Neural progenitor cell (in vitro differentiated cells): ENCODE measurements at regions not wholly inside any gene's neighbourhood (a gene's known extent, or its start where the extent isn't known, plus 50 kb on each side); places are given as distances from the start of the nearest gene placed in this dataset.

ENCODE experiments used
- DNase-seq: peaks from one replicate; pipeline ENCODE4 v3.0.0-alpha.2; 2016; ENCODE audit warnings: low spot score
- H2AFZ ChIP-seq: fragments of 200-600 bp; sonication (generic); replicated peaks from 2 replicates; pipeline ENCODE4 v1.6.1; 2016; ENCODE audit warnings: antibody characterized with exemption
- H3F3A ChIP-seq: fragments of 200-600 bp; sonication (generic); 2 replicates; pipeline ENCODE4 v1.6.1; 2016; ENCODE audit warnings: antibody characterized with exemption, low read depth
- H3K27ac ChIP-seq: fragments of 200-600 bp; sonication (generic); 2 replicates; pipeline ENCODE4 v1.5.1; 2016; ENCODE audit warnings: mild to moderate bottlenecking
- H3K27me3 ChIP-seq: fragments of 200-600 bp; sonication (generic); 2 replicates; pipeline ENCODE4 v1.6.1; 2016; ENCODE audit warnings: mild to moderate bottlenecking, moderate library complexity
- H3K36me3 ChIP-seq: fragments of 200-600 bp; sonication (generic); 2 replicates; pipeline ENCODE4 v1.5.1; 2016
- H3K4me1 ChIP-seq: fragments of 200-600 bp; sonication (generic); 2 replicates; pipeline ENCODE4 v1.6.1; 2016; ENCODE audit warnings: mixed run types
- H3K4me2 ChIP-seq: fragments of 200-600 bp; sonication (generic); 2 replicates; pipeline ENCODE4 v1.6.1; 2016
- H3K4me3 ChIP-seq: fragments of 200-600 bp; sonication (generic); 2 replicates; pipeline ENCODE4 v1.5.1; 2016
- H3K79me2 ChIP-seq: fragments of 200-600 bp; sonication (generic); 2 replicates; pipeline ENCODE4 v1.6.1; 2016; ENCODE audit warnings: low read depth
- H3K9ac ChIP-seq: fragments of 200-600 bp; sonication (generic); 2 replicates; pipeline ENCODE4 v1.6.1; 2016
- H3K9me3 ChIP-seq: fragments of 200-600 bp; sonication (generic); 2 replicates; pipeline ENCODE4 v1.5.1; 2016; ENCODE audit warnings: low read depth
- H4K20me1 ChIP-seq: fragments of 200-600 bp; sonication (generic); 2 replicates; pipeline ENCODE4 v1.6.1; 2016; ENCODE audit warnings: low read depth
- H3K27ac Mint-ChIP-seq: 3 replicates; pipeline ENCODE4 v1.8.0; 2021; ENCODE audit warnings: mixed read lengths
- H3K27me3 Mint-ChIP-seq: 2 replicates; pipeline ENCODE4 v1.8.0; 2022; ENCODE audit warnings: low read depth, mild to moderate bottlenecking, inconsistent platforms, moderate library complexity, mixed read lengths; ENCODE audit not compliant: insufficient read depth
- H3K36me3 Mint-ChIP-seq: 3 replicates; pipeline ENCODE4 v1.8.0; 2021; ENCODE audit warnings: mixed read lengths
- H3K4me1 Mint-ChIP-seq: 3 replicates; pipeline ENCODE4 v1.8.0; 2021; ENCODE audit warnings: mixed read lengths
- H3K4me3 Mint-ChIP-seq: 3 replicates; pipeline ENCODE4 v1.8.0; 2021; ENCODE audit warnings: mild to moderate bottlenecking, moderate library complexity, mixed read lengths
- H3K9me3 Mint-ChIP-seq: 3 replicates; pipeline ENCODE4 v1.8.0; 2020; ENCODE audit warnings: mixed read lengths
- EZH2 ChIP-seq: fragments of 200-600 bp; sonication (generic); IDR thresholded peaks from 2 replicates; pipeline ENCODE4 v1.6.1; 2017; ENCODE audit warnings: antibody characterized with exemption, mild to moderate bottlenecking, moderate library complexity
- EZH2phosphoT487 ChIP-seq: fragments of 200-600 bp; sonication (generic); IDR thresholded peaks from 2 replicates; pipeline ENCODE4 v1.6.1; 2017; ENCODE audit warnings: antibody characterized with exemption
- TF ChIP-seq, protein P1 (sequence below): fragments of 200-600 bp; sonication (generic); IDR thresholded peaks from 2 replicates; pipeline ENCODE4 v1.5.1; 2017; ENCODE audit warnings: antibody characterized with exemption, mild to moderate bottlenecking

- H3K27ac Mint-ChIP-seq, result no peak overlapping the region
Measured at GRCh38 chr10:107473225-107473624, 308.7 kb upstream of the SORCS1 start.

DNA sequence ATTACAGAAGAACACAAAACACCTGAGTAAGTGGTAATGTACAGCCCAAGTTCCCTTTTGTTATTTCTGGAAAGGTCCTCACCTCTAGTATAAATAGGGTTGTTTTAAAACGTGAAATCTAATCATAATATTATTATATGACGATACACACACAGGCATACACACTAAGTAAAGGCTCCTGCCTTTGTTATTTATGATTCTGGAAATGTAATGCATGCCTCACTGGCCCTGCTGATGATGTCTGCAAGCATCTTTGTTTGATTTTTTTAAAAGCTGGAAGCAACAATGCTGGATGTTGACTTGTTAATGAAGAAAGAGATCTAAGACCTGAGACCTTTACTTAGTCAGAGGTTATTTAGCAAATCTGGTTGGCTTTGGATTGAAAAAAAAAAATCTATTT, 307.4 kb upstream of the SORCS1 start:
- Mint-ChIP-seq H3K27ac (no peak overlapping the region), H3K4me3 (no peak overlapping the region), H3K9me3 (no peaks in the 10 kb centered on the region), H3K27me3 (peaks cover 2% of the 10 kb centered on the region), H3K4me1 (no peaks in the 10 kb centered on the region), H3K36me3 (no peaks in the 10 kb centered on the region)
- Histone ChIP-seq H3K27ac (no peak overlapping the region), H3K4me1 (no peaks in the 10 kb centered on the region), H4K20me1 (no peaks in the 10 kb centered on the region), H2AFZ (no peak overlapping the region), H3K36me3 (no peaks in the 10 kb centered on the region), H3K4me3 (no peak overlapping the region), H3K9ac (no peak overlapping the region), H3K27me3 (no peaks in the 10 kb centered on the region), H3K4me2 (no peak overlapping the region), H3K9me3 (no peaks in the 10 kb centered on the region), H3F3A (no peaks in the 10 kb centered on the region), H3K79me2 (no peaks in the 10 kb centered on the region)
- DNase-seq, result no peak
- no peak for TF ChIP-seq EZH2phosphoT487
- TF ChIP-seq, protein P1, sequence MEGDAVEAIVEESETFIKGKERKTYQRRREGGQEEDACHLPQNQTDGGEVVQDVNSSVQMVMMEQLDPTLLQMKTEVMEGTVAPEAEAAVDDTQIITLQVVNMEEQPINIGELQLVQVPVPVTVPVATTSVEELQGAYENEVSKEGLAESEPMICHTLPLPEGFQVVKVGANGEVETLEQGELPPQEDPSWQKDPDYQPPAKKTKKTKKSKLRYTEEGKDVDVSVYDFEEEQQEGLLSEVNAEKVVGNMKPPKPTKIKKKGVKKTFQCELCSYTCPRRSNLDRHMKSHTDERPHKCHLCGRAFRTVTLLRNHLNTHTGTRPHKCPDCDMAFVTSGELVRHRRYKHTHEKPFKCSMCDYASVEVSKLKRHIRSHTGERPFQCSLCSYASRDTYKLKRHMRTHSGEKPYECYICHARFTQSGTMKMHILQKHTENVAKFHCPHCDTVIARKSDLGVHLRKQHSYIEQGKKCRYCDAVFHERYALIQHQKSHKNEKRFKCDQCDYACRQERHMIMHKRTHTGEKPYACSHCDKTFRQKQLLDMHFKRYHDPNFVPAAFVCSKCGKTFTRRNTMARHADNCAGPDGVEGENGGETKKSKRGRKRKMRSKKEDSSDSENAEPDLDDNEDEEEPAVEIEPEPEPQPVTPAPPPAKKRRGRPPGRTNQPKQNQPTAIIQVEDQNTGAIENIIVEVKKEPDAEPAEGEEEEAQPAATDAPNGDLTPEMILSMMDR, result no peak
- no peak for TF ChIP-seq EZH2

More at GRCh38 chr10:107473225-107473624, 308.7 kb upstream of the SORCS1 start:
- H3K4me1 Mint-ChIP-seq, result no peaks in the 10 kb centered on the region
- H3K27me3 Mint-ChIP-seq, result peaks cover 2% of the 10 kb centered on the region
- no peaks in the 10 kb centered on the region for H3K9me3 Mint-ChIP-seq
- no peak overlapping the region for H3K4me3 Mint-ChIP-seq
- Histone ChIP-seq H3F3A (no peaks in the 10 kb centered on the region), H3K9me3 (no peaks in the 10 kb centered on the region), H3K4me2 (no peak overlapping the region), H3K36me3 (no peaks in the 10 kb centered on the region), H3K27me3 (no peaks in the 10 kb centered on the region), H4K20me1 (no peaks in the 10 kb centered on the region), H3K4me1 (no peaks in the 10 kb centered on the region), H3K9ac (no peak overlapping the region), H3K27ac (no peak overlapping the region), H3K4me3 (no peak overlapping the region), H2AFZ (no peak overlapping the region), H3K79me2 (no peaks in the 10 kb centered on the region)
- no peak for DNase-seq
- H3K36me3 Mint-ChIP-seq, result no peaks in the 10 kb centered on the region
- TF ChIP-seq EZH2phosphoT487, result no peak
- TF ChIP-seq EZH2, result no peak
- TF ChIP-seq, protein P1, result no peak

DNA sequence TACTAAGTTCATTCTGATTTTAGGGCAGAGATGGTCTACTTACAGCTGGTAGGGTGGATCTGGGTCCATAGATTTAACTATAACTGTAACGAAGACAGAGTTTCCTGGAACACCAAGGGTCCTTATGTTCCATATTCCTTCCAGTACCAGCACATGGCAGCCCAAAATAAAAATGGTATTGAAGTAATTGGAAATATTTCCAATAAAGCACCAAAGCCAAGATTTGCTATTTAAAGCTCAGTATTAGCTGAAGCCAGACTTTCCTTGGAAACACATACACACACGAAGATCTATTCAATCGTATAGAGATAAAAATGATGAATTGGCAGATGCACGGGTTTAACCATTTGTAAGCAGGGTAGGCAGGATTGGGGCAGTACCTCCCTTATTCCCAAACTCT, 289.1 kb upstream of the SORCS1 start:
- Histone ChIP-seq H3K36me3 (no peaks in the 10 kb centered on the region), H3K4me3 (no peak overlapping the region), H3F3A (no peaks in the 10 kb centered on the region), H3K4me2 (no peak overlapping the region), H3K27me3 (no peaks in the 10 kb centered on the region), H3K79me2 (no peaks in the 10 kb centered on the region), H3K9ac (no peak overlapping the region), H3K4me1 (no peaks in the 10 kb centered on the region), H2AFZ (no peak overlapping the region), H4K20me1 (no peaks in the 10 kb centered on the region), H3K27ac (no peak overlapping the region), H3K9me3 (no peaks in the 10 kb centered on the region)
- Mint-ChIP-seq H3K4me3 (no peak overlapping the region), H3K27ac (no peak overlapping the region), H3K36me3 (no peaks in the 10 kb centered on the region), H3K9me3 (no peaks in the 10 kb centered on the region), H3K27me3 (no peaks in the 10 kb centered on the region), H3K4me1 (peaks cover 3% of the 10 kb centered on the region)
- TF ChIP-seq EZH2phosphoT487 (no peak), EZH2 (no peak)
- TF ChIP-seq, protein P1, result no peak
- no peak for DNase-seq

- Mint-ChIP-seq H3K4me1 (peaks cover 3% of the 10 kb centered on the region), H3K36me3 (no peaks in the 10 kb centered on the region), H3K9me3 (no peaks in the 10 kb centered on the region), H3K27ac (no peak overlapping the region), H3K27me3 (no peaks in the 10 kb centered on the region), H3K4me3 (no peak overlapping the region)
- TF ChIP-seq, protein P1, result no peak
- TF ChIP-seq EZH2, result no peak
- TF ChIP-seq EZH2phosphoT487, result no peak
- H3K9ac ChIP-seq, result no peak overlapping the region
- no peak overlapping the region for H3K27ac ChIP-seq
- no peaks in the 10 kb centered on the region for H3K4me1 ChIP-seq
- H3K4me3 ChIP-seq, result no peak overlapping the region
- no peaks in the 10 kb centered on the region for H4K20me1 ChIP-seq
- H3K9me3 ChIP-seq, result no peaks in the 10 kb centered on the region
- H2AFZ ChIP-seq, result no peak overlapping the region
- DNase-seq, result no peak
- H3K27me3 ChIP-seq, result no peaks in the 10 kb centered on the region
- no peak overlapping the region for H3K4me2 ChIP-seq
- H3K79me2 ChIP-seq, result no peaks in the 10 kb centered on the region
- H3K36me3 ChIP-seq, result no peaks in the 10 kb centered on the region
- no peaks in the 10 kb centered on the region for H3F3A ChIP-seq
Measured at GRCh38 chr10:107451047-107451446, 286.5 kb upstream of the SORCS1 start.
